HG03060 (cell line): ENCODE measurements at regions not wholly inside any gene's neighbourhood (a gene's known extent, or its start where the extent isn't known, plus 50 kb on each side); places are given as distances from the start of the nearest gene placed in this dataset.
A peak's percentile ranks its signal among the peaks of the same experiment; 100 is the strongest.

Source experiments
- ATAC-seq: cut with Tn5 transposase; IDR thresholded peaks from one replicate; pipeline ENCODE4 v1.9.1; 2021; ENCODE audit warnings: low read depth, moderate number of reproducible peaks; ENCODE audit not compliant: unreplicated experiment

DNA sequence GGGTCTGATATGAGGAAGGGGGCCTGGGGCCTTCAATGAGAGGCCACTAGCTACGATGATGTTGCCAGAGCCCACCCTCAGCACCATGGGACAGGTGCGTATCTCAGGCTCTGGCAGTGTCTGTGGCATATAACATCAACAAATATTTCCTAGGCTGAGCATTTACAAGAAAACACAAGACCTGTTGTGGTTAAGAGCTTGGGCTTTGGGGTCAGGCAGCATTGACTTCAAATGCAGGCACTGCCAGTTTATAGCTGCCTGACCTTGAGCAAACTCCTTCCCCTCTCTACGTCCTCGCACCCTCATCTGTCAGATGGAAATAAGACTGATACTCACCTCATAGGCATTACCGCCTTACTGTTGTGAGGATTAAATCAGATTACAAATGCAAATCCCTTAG, 156.0 kb downstream of the KATNAL1 start:
- ATAC-seq, result no peak

DNA sequence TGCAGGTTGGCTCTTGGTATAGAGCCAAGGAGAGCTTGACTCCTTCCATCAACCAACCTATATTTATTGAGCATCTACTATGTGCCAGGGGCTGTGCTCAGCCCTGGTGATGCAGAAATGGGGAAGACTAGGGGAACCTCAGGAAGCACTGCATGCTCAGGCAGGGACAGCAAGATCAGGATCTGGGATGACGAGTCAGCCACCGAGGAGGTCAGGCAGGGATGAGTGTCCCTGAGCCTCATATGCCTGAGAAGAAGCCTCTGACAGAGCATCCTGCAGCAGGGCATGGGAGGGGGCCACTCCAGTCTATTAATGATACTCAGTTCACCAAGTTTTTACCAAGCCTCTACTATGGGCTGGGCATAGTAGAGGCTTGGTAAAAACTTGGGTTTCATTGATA, 158.1 kb downstream of the KATNAL1 start:
- ATAC-seq, result no peak

DNA sequence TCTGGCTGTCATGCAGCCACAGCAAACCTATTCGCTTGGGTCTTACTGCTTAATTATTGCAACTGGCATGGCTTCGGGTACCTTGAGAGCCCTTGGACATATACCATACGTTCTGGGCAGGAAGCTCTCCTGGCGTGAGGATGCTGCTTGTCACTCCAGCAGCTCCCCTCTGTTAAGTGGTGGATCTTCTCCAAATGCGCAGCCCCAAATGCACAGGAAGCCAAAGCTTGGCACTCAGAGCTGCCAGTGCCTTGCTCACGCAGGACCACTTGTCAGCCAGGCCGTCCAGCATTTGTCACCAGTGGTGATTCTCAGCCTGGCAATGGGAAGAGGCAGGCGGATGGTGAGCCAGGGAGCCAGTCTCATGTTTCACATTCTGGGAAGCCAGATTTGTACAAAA, 158.6 kb downstream of the KATNAL1 start:
- no peak for ATAC-seq

DNA sequence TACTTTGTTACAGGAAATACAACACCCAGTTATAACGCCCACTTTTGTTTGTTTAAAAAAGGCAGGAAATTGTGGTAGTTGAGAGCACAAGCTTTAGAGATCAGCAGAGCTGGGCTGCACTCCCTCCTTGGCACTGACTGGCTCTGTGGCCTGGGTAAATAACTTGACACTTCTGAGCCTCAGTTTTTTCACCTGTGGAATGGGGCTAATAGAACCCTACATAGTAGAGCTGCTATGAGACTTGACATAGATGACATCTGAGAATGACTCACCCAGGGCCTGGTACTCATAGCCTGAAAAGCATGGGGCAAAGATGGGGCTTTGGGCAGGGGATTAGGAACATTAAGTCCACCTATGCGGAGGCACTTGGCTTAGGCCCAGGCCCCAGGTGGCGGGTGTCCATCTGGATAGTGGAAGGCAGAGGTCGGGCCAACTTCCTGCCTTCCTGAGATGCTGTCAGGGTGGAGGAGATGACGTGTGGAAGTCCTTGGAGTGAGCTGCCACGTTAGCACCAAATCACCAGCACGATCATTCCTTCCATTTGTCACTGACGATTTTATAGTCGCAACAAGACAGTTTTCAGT, 159.1 kb downstream of the KATNAL1 start:
- no peak for ATAC-seq

DNA sequence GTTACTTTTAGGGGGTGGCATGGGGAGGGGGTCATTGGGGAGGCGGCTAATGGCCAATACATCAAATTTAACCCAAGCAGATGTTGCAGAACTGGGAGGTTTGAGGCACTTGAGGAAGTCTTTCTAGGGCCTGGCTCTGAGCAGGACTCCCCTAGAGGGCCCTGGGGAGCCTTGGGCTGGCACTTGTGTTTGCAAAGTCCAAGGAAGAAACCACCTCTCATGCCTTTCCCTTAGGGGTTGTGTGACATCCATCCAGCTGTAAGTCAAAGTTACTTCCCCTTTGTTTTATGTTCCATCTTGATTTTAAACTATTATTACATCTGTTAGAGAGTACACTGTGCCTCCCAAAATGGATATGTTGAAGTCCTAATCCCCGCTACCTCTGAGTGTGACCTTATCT, 159.9 kb downstream of the KATNAL1 start:
- ATAC-seq, result no peak

DNA sequence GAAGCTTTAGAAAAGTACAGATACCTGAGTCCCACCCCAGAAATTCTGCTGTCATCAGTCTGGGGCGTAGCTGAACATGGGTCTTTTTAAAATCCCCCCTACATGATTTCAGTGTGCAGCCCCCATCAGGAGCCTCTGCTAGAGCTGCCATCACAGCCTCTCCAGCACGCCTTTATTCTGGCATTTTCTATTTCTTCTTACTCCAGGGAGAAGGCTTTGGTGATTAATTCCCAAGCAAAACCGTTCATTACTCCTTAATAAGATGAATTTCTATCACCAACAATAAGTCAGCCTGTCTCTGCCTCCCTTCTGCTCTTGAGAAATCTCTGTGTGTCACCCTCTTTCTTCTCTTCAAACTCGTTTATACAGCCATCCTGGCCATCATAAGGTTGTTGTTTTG, 160.3 kb downstream of the KATNAL1 start:
- ATAC-seq, result no peak

DNA sequence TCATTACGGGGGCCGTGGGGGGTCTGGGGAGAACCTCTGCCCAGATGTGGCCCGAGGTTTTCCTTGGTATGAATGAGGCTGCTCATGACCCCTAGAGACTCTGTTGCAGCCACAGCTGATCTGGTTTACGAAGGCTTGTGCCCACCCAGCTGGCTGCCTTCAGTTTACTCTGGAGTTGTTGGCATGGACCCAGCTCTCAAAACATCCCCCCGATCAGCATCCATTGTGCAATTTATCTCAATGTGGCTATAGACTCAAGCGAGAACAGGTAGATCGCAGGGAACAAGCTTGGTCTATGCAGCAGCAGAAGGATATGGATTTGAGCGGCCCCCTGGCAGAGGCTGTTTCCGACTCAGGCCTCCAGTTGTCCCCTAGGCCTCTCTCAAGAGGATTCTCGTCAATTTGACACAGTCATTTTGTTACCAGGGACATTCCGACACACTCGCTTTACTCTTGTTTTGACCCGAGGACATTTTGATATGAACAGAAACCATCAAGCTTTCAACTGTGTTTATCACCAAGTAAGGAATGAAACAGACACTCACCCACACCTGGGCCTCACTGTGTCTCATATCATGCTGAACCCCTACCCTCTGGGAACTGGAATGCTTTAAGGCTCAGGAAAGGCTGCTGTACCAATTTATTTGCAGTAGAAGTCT, 161.5 kb downstream of the KATNAL1 start:
- ATAC-seq, result no peak

DNA sequence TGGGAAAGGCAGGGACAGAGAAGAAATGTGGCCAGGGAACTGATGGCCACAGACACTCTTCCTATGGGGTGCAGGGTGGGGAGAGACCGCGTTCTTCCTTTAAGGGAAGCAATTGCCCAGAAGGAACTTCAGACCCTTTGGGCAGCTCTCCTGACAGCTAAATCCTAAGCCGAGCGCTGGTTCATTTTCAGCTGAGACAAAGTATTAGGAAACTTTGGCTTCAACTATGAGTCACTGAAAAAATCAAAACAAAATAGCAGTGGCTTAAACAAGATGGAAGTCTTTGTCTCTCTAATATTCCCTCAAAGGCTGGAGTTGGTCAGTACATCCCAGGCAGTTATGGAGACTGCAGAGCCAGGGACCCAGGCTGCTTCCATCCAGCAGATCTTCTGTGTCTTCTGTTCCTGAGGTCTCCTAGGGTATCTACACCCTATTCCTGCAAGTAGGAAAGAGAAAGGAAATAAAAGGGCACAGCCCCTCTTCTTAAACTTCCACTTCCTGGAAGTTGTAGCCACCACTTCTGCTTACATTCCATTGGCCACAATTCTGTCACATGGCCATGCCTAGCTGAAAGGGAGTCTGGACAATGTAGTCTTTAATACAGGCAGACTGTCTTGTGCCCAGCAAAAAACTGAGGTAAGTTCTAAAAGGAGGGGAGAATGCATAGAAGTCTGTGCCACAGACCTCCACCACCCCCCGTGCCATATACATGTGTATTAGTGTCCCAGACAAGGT, 163.5 kb downstream of the KATNAL1 start:
- ATAC-seq, result no peak

DNA sequence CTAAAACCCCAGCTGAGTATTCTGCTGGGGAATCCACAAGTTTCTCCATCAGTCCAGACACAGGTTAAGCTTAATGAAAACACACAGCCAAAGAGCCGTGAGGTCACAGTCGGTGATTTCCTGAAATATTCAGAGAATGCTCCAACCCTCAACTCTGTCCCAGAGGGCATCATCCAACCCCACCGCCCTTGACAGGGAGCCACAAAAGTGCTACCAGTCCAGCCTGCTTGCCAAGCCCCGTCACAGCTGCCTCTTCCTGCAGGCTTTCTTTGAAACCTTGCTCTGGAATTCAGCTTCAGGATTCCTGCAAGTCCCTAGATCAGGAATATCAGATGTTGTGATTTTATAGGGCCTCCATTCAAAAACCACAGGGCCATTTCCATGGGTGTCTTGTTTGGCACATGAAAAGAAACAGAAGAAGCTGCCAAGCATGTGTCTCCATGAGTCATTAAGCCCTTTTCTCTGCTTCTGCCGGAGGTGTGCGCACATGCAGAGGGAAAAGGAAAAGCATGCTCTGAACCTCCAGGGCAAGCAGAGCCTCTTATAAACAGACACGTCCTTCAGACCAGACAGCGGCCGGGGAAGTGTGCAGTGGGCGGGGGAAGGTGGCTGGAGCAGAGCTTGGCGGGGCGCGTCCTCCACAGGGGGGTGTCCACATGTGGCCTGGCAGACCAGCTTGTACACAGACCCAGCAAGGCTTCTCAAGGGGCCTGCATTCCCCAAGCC, 164.7 kb downstream of the KATNAL1 start:
- ATAC-seq, result no peak

DNA sequence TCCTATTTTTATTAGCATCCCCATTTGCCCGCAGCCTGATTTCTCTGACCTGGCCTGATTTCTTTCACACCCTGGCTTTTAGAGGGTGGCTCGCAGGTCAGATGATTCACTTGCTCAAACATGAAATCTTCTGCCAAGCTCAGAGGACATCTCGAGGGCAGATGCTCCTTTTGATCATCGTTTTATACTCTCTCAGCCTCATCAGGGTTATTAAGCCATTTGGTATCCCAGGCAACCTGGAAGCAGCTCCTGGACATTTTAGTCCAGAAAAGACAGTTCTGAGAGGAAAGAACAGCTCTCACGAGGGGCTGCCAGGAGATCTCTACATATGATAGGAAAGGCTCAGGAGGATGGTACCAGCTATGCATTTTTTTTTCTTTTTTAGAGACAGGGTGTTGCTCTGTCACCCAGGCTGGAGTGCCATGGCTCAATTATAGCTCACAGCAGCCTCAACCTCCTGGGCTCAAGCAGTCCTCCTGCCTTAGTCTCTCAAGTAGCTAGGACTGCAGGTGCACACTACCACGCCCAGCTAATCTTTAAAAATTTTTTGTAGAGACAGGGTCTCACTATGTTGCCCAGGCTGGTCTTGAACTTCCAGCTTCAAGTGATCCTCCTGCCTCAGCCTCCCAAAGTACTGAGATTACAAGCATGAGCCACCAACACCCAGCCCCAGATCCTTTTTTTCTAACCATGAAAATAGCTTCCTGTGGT, 165.4 kb downstream of the KATNAL1 start:
- ATAC-seq, result no peak

DNA sequence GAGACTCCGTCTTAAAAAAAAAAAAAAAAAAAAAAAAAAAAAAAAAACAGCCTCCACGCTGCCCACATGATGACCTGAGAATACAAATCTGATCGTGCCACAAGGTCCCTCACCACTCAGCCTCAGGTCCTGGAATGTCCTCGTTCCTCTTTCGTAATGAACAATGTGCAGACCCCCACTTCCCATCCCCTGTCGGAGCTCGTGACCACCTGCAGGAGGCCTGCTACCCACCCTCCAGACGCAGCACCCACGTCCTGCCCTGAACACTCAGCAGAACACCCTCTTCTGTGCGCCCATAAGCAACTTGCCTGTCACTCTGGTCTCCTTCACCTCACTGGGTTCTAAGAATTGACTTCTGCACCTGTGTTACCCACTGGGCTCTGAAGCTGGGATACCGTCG, 166.4 kb downstream of the KATNAL1 start:
- ATAC-seq, result no peak

DNA sequence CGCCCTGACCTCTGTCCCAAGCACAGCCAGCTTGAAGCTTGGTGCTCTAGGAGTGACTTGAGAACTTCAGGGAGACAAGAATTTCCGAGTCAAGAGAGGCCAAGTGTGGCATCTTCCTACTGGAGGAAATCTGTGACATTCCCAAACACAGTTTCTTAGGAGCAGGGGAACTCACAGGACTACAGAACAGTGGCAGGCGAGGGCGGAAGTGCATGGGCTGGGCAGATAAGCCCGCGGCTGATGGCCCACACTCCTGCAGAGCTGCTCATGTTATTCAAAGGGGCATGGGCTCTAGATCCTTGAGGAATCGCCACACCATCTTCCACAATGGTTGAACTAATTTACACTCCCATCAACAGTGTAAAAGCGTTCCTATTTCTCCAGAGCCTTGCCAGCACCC, 168.8 kb downstream of the KATNAL1 start:
- no peak for ATAC-seq

DNA sequence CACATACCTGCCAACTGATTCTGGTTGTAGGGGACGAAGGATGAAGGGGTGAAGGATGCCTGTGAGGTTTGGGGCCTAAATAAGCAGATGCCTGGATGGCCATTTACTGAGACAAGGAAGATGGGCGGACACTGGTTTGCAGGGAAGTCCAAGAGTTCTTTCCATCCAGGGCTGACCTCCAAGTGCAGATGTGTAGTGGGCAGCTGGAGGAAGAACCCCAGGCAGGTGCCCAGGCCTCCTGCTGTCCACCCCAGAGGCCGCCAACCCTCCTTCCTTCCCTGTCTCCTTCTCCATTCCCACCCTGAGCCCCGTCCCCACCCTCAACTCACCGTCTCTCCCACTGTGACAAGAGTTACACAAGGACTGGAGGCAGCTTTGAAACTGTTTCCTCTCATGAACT, 171.5 kb downstream of the KATNAL1 start:
- no peak for ATAC-seq

DNA sequence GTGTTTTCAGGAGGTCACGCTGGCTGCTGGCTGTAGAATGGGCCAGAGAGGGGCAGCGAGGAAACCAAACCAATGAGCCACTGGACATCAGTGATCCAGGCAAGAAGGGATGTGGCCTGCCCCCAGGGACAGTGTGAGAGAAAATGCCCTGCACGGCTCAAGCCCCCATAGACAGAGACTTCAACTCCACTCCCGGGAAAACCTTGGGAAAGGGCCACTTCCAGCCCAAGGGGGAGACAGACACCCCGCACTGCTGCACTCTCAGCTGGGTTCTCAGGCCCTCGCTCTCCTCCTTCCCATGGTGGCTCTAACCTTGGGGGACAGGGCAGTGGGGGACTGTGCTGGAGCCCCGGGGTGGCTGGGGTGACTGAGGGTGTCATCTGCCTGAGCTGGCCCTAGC, 172.0 kb downstream of the KATNAL1 start:
- no peak for ATAC-seq

DNA sequence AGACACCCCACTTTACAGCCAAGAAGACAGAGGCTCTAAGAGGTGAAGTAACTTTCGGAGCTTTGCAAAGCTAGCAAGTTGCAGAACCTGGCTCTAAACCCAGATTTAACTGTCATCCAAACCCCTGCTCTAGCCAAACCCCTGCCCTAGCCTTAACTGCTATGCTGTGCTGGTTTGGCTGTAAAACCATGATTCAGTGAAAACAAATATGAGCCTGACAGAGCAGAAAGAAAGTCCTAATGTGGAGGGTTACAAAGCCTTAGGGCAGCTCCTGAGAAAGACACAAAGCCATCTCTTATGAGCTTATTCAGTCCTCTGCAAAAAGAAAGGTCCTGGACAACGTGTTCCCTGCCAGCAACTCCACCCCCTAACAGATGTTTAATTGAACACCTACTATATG, 172.8 kb downstream of the KATNAL1 start:
- no peak for ATAC-seq

DNA sequence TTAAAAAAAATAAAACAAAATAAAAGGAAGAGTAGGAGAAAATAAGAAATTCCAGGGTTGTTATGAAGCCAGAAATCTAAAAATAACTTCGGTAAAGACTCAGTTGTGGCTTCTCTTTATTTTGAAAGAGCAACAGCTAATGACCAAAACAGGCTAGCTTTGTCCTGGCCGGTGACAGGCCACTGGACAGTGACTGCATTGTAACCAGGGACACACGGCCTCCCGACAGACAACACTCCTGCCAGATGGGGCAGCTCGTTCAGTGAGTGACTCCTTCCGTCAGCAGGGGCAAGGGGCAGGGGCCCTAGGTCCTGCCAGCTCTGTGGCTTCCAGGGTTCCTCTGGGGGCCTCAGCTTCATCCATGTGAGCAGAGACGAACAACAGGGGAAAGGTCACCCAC, 173.4 kb downstream of the KATNAL1 start:
- no peak for ATAC-seq

DNA sequence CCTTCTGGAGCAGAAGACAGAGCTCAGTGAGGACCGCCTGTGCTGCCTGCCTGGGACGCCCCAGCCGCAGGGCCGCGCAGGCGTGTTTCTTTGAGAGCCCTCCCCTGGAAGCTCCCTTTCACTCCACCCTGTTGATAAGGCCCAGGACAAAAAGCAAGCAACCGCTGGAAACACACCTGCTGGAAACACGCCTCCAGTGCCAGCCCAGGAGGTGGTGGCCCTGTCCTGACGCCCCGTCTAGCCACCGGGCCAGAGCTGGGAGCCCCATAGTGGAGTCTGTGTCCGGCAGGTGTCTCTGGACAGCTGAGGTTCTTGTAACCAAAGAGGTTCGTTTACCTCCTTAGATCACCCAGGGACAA, 173.8 kb downstream of the KATNAL1 start:
- ATAC-seq, result no peak

DNA sequence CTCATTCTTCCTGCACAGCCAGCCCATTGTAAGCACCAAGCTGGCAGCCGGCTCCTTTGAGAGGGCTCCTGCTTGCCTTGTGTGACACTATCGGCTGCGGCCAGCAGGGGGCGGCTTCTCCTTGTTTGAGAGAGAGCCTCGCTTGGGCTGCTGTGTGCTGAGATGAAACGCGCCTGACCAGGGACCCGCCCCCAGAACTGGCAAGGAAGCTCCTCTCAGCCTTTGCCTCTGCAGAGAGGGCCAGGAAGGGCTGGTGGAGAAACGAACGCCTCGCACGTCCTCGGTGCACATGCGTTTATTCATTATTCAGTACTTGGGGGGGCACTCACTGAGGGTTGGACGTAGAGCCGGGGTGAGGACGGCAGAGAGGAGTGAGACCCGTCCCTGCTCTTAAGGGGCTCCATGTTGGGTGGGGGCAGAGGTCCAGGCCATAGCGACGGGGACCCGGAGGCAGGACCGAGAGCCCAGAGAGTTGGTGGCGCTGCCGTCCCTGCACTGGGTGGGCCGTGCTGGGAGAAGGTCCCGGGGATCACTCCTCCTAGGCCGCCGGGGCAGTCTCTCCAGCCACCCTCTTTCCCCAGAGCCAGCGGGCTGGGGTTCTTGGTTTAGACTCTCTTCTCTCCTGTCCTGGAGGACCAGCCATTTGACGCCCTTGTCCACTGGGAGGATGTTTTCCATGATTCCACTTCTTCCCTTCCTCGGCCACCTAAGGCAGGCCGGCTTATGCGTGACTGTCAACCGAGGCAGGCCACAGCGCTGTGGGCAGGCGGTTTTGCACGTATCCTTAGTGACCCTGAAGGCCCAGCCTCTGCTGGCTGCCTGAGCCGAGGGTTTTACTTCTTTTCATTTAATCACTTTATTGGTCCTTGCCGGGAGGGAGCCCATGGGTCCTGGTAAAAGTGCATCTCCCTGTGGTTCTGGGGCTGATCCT, 174.5 kb downstream of the KATNAL1 start:
- peak; percentile 76 for ATAC-seq

DNA sequence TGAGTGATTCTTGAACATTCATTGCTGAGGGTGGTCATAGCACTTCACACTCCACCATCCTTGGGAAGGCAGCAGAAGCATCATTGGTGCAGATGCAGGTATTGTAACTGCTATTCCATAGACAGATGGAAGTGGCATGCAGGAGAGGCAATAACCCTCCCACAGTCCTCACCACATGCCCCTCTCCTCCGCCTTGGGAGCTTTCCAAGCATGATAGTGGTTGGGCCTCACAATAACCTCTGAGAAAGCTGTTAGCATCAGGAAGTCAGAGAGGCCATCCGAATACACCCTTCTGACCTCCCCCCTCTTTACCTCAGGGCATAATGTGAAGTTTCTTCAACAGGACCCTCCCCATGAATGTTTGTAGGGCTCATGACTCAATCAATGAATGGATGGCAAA, 177.9 kb downstream of the KATNAL1 start:
- ATAC-seq, result no peak

DNA sequence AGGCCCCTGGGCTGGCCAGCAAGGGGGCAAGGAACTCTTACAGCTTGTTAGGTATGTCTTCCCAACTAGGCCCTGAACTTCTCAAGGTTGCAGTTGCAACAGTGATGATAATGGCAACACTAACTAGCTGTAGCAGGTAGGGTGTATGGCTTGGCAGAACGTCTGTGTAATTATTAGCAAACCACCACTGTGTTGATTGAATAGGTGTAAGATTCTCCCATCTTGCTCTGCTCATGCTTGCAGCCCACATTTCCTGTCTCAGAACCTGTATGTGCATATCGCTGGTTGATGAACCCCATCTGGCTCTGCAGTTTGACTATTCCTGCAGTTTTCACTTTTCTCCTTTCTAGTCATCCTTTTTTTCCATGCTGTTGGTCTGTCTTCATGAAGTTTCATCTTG, 178.8 kb downstream of the KATNAL1 start:
- ATAC-seq, result no peak
